Uterus (tissue), 2 donors: ENCODE measurements at regions not wholly inside any gene's neighbourhood (a gene's known extent, or its start where the extent isn't known, plus 50 kb on each side); places are given as distances from the start of the nearest gene placed in this dataset.

Source experiments
- CTCF ChIP-seq, 4 experiments: fragments of 200-600 bp in 2 of 4; fragments of 450-650 bp in 2 of 4; sonication (generic) in 2 of 4; IDR thresholded peaks; one replicate each; pipeline ENCODE4 v1.5.1; 2016 to 2019; ENCODE audit warnings: antibody characterized with exemption in 4 of 4, mild to moderate bottlenecking in 2 of 4, moderate library complexity in 1 of 4
- POLR2A ChIP-seq, 2 donors: fragments of 450-650 bp; IDR thresholded peaks; one replicate each; pipeline ENCODE4 v1.6.1; 2016; ENCODE audit warnings: antibody characterized with exemption in 2 of 2, mild to moderate bottlenecking in 1 of 2, moderate library complexity in 1 of 2

DNA sequence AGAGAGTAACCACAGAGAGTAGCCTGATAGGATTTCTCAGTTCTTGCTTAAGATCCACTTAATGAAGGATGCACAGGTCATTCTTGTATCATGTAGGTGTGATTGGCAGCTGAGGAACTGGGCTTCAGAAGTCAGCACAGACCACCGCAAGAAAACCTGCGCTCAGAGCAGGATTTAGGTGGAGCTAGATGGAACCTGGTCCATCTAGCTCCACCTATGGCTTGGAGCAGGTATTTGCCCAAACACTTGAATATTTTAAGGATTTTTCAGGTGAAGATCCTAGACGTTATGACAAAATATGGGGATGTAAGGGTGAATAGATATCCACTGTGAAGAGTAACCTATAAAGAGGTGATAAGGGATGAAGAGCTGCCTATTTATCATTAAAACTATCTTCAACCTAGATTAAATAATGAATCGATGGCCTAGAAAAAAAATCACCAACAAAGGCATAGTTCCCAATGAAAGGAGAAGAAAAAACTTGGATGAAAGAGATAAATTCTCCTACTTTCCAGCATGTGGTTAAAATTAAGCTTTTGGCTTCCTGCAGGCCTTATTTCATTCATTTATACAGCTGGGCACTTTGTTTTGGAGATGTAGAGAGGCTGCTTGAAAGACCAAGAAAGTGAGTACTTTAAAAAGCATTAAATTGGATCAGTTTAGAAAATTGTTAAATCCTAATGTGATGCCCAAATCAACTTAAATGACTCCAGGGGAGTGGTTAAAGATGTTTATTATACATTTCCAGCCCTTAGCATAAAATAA lies 778.4 kb upstream of the GJE1 start:
- no peak for TF ChIP-seq CTCF (IDR thresholded peaks at IDR 0.05)
- no peak for TF ChIP-seq POLR2A (IDR thresholded peaks at IDR 0.05)
